ENCODE measurements at regions not wholly inside any gene's neighbourhood (a gene's known extent, or its start where the extent isn't known, plus 50 kb on each side); places are given as distances from the start of the nearest gene placed in this dataset.

GRCh38 chr7:41148521-41148951, 554.4 kb downstream of the INHBA start:
- H3K27me3 ChIP-seq (ENCODE audit: control insufficient read depth in 3 of 3, insufficient read depth in 3 of 3, low read length in 3 of 3): no peaks in the 10 kb centered on the region
- WGBS, 3 donors: 20 to 47% (median 26%) methylated on average over 1 of the region's 1 CpG

GRCh38 chr7:41147606-41148485, 555.0 kb downstream of the INHBA start:
- H3K9me3 ChIP-seq (ENCODE audit: control insufficient read depth in 2 of 2, insufficient read depth in 1 of 2, low read depth in 1 of 2, low read length in 1 of 2): no peaks in the 10 kb centered on the region
- no peaks in the 10 kb centered on the region for H3K36me3 ChIP-seq (ENCODE audit: control insufficient read depth in 3 of 3, insufficient read depth in 2 of 3, low read depth in 1 of 3, low read length in 3 of 3)
- DNase-seq: no peak
- no peaks in the 10 kb centered on the region for H3K27me3 ChIP-seq (ENCODE audit: control insufficient read depth in 3 of 3, insufficient read depth in 3 of 3, low read length in 3 of 3)
- no peaks in the 10 kb centered on the region for H3K4me1 ChIP-seq (ENCODE audit: control insufficient read depth in 3 of 3, insufficient read depth in 2 of 3, low read depth in 1 of 3, low read length in 2 of 3)
- 73 to 86% (median 74%) methylated on average over 3 of the region's 3 CpGs for WGBS, 3 donors
- no peak overlapping the region for H3K27ac ChIP-seq (ENCODE audit: low read depth in 1 of 3, low read length in 2 of 3)
- no peak overlapping the region for H3K4me3 ChIP-seq (ENCODE audit: low read depth in 1 of 3, low read length in 3 of 3)
- no peak for FAIRE-seq

More at GRCh38 chr7:41148521-41148951, 554.4 kb downstream of the INHBA start:
- H3K9me3 ChIP-seq (ENCODE audit: control insufficient read depth in 2 of 2, insufficient read depth in 1 of 2, low read depth in 1 of 2, low read length in 1 of 2): no peaks in the 10 kb centered on the region
- no peak for DNase-seq
- no peaks in the 10 kb centered on the region for H3K4me1 ChIP-seq (ENCODE audit: control insufficient read depth in 3 of 3, insufficient read depth in 2 of 3, low read depth in 1 of 3, low read length in 2 of 3)
- H3K36me3 ChIP-seq (ENCODE audit: control insufficient read depth in 3 of 3, insufficient read depth in 2 of 3, low read depth in 1 of 3, low read length in 3 of 3): no peaks in the 10 kb centered on the region
- no peak for FAIRE-seq
- no peak overlapping the region for H3K27ac ChIP-seq (ENCODE audit: low read depth in 1 of 3, low read length in 2 of 3)
- no peak overlapping the region for H3K4me3 ChIP-seq (ENCODE audit: low read depth in 1 of 3, low read length in 3 of 3)

GRCh38 chr7:41146429-41146828, 556.5 kb downstream of the INHBA start:
- H3K27ac ChIP-seq (ENCODE audit: low read depth in 1 of 3, low read length in 2 of 3): no peak overlapping the region
- 79 to 91% (median 86%) methylated on average over 3 of the region's 3 CpGs for WGBS, 3 donors
- H3K4me1 ChIP-seq (ENCODE audit: control insufficient read depth in 3 of 3, insufficient read depth in 2 of 3, low read depth in 1 of 3, low read length in 2 of 3): no peaks in the 10 kb centered on the region
- no peaks in the 10 kb centered on the region for H3K36me3 ChIP-seq (ENCODE audit: control insufficient read depth in 3 of 3, insufficient read depth in 2 of 3, low read depth in 1 of 3, low read length in 3 of 3)
- DNase-seq (no peak), FAIRE-seq (no peak)
- H3K4me3 ChIP-seq (ENCODE audit: low read depth in 1 of 3, low read length in 3 of 3): no peak overlapping the region
- no peaks in the 10 kb centered on the region for H3K27me3 ChIP-seq (ENCODE audit: control insufficient read depth in 3 of 3, insufficient read depth in 3 of 3, low read length in 3 of 3)
- no peaks in the 10 kb centered on the region for H3K9me3 ChIP-seq (ENCODE audit: control insufficient read depth in 2 of 2, insufficient read depth in 1 of 2, low read depth in 1 of 2, low read length in 1 of 2)

GRCh38 chr7:41145656-41146055, 557.2 kb downstream of the INHBA start:
- no peaks in the 10 kb centered on the region for H3K4me1 ChIP-seq (ENCODE audit: control insufficient read depth in 3 of 3, insufficient read depth in 2 of 3, low read depth in 1 of 3, low read length in 2 of 3)
- 66 to 72% (median 70%) methylated on average over 3 of the region's 3 CpGs for WGBS, 3 donors
- H3K36me3 ChIP-seq (ENCODE audit: control insufficient read depth in 3 of 3, insufficient read depth in 2 of 3, low read depth in 1 of 3, low read length in 3 of 3): no peaks in the 10 kb centered on the region
- H3K9me3 ChIP-seq (ENCODE audit: control insufficient read depth in 2 of 2, insufficient read depth in 1 of 2, low read depth in 1 of 2, low read length in 1 of 2): no peaks in the 10 kb centered on the region
- DNase-seq (no peak), FAIRE-seq (no peak)
- no peak overlapping the region for H3K4me3 ChIP-seq (ENCODE audit: low read depth in 1 of 3, low read length in 3 of 3)
- H3K27me3 ChIP-seq (ENCODE audit: control insufficient read depth in 3 of 3, insufficient read depth in 3 of 3, low read length in 3 of 3): no peaks in the 10 kb centered on the region
- no peak overlapping the region for H3K27ac ChIP-seq (ENCODE audit: low read depth in 1 of 3, low read length in 2 of 3)

GRCh38 chr7:41142904-41143473, 559.9 kb downstream of the INHBA start:
- FAIRE-seq: no peak
- Histone ChIP-seq H3K27ac (ENCODE audit: low read depth in 1 of 3, low read length in 2 of 3) (no peak overlapping the region), H3K27me3 (ENCODE audit: control insufficient read depth in 3 of 3, insufficient read depth in 3 of 3, low read length in 3 of 3) (no peaks in the 10 kb centered on the region), H3K9me3 (ENCODE audit: control insufficient read depth in 2 of 2, insufficient read depth in 1 of 2, low read depth in 1 of 2, low read length in 1 of 2) (no peaks in the 10 kb centered on the region), H3K4me1 (ENCODE audit: control insufficient read depth in 3 of 3, insufficient read depth in 2 of 3, low read depth in 1 of 3, low read length in 2 of 3) (no peaks in the 10 kb centered on the region), H3K4me3 (ENCODE audit: low read depth in 1 of 3, low read length in 3 of 3) (no peak overlapping the region), H3K36me3 (ENCODE audit: control insufficient read depth in 3 of 3, insufficient read depth in 2 of 3, low read depth in 1 of 3, low read length in 3 of 3) (no peaks in the 10 kb centered on the region)
- DNase-seq: no peak

GRCh38 chr7:41139789-41140188, 563.1 kb downstream of the INHBA start:
- Histone ChIP-seq H3K4me1 (ENCODE audit: control insufficient read depth in 3 of 3, insufficient read depth in 2 of 3, low read depth in 1 of 3, low read length in 2 of 3) (no peaks in the 10 kb centered on the region), H3K36me3 (ENCODE audit: control insufficient read depth in 3 of 3, insufficient read depth in 2 of 3, low read depth in 1 of 3, low read length in 3 of 3) (no peaks in the 10 kb centered on the region), H3K9me3 (ENCODE audit: control insufficient read depth in 2 of 2, insufficient read depth in 1 of 2, low read depth in 1 of 2, low read length in 1 of 2) (no peaks in the 10 kb centered on the region), H3K27ac (ENCODE audit: low read depth in 1 of 3, low read length in 2 of 3) (no peak overlapping the region), H3K27me3 (ENCODE audit: control insufficient read depth in 3 of 3, insufficient read depth in 3 of 3, low read length in 3 of 3) (no peaks in the 10 kb centered on the region), H3K4me3 (ENCODE audit: low read depth in 1 of 3, low read length in 3 of 3) (no peak overlapping the region)
- no peak for DNase-seq
- WGBS, 3 donors: 71 to 89% (median 73%) methylated on average over 5 of the region's 5 CpGs
- FAIRE-seq: no peak

GRCh38 chr7:41136551-41136950, 566.3 kb downstream of the INHBA start:
- H3K27me3 ChIP-seq (ENCODE audit: control insufficient read depth in 3 of 3, insufficient read depth in 3 of 3, low read length in 3 of 3): no peaks in the 10 kb centered on the region

GRCh38 chr7:41135511-41135910, 567.4 kb downstream of the INHBA start:
- no peaks in the 10 kb centered on the region for H3K9me3 ChIP-seq (ENCODE audit: control insufficient read depth in 2 of 2, insufficient read depth in 1 of 2, low read depth in 1 of 2, low read length in 1 of 2)

More at GRCh38 chr7:41136551-41136950, 566.3 kb downstream of the INHBA start:
- Histone ChIP-seq H3K36me3 (ENCODE audit: control insufficient read depth in 3 of 3, insufficient read depth in 2 of 3, low read depth in 1 of 3, low read length in 3 of 3) (no peaks in the 10 kb centered on the region), H3K4me1 (ENCODE audit: control insufficient read depth in 3 of 3, insufficient read depth in 2 of 3, low read depth in 1 of 3, low read length in 2 of 3) (no peaks in the 10 kb centered on the region), H3K9me3 (ENCODE audit: control insufficient read depth in 2 of 2, insufficient read depth in 1 of 2, low read depth in 1 of 2, low read length in 1 of 2) (no peaks in the 10 kb centered on the region), H3K4me3 (ENCODE audit: low read depth in 1 of 3, low read length in 3 of 3) (no peak overlapping the region), H3K27ac (ENCODE audit: low read depth in 1 of 3, low read length in 2 of 3) (no peak overlapping the region)
- FAIRE-seq: no peak
- no peak for DNase-seq
- WGBS, 3 donors: 87 to 93% (median 90%) methylated on average over 15 of the region's 15 CpGs

More at GRCh38 chr7:41135511-41135910, 567.4 kb downstream of the INHBA start:
- DNase-seq (no peak), FAIRE-seq (no peak)
- Histone ChIP-seq H3K27me3 (ENCODE audit: control insufficient read depth in 3 of 3, insufficient read depth in 3 of 3, low read length in 3 of 3) (no peaks in the 10 kb centered on the region), H3K27ac (ENCODE audit: low read depth in 1 of 3, low read length in 2 of 3) (no peak overlapping the region), H3K36me3 (ENCODE audit: control insufficient read depth in 3 of 3, insufficient read depth in 2 of 3, low read depth in 1 of 3, low read length in 3 of 3) (no peaks in the 10 kb centered on the region), H3K4me1 (ENCODE audit: control insufficient read depth in 3 of 3, insufficient read depth in 2 of 3, low read depth in 1 of 3, low read length in 2 of 3) (no peaks in the 10 kb centered on the region), H3K4me3 (ENCODE audit: low read depth in 1 of 3, low read length in 3 of 3) (no peak overlapping the region)
- WGBS, 3 donors: 89 to 94% (median 91%) methylated on average over 6 of the region's 6 CpGs
